TTC549 (cell line): ENCODE measurements at regions not wholly inside any gene's neighbourhood (a gene's known extent, or its start where the extent isn't known, plus 50 kb on each side); places are given as distances from the start of the nearest gene placed in this dataset.
"Not testable (repeated sequence)": the region's sequence is repeated elsewhere in the genome, so short reads cannot be mapped to it uniquely, and the experiment has no call there.

ENCODE experiments used
- FAIRE-seq: peaks from 2 replicates; lab custom pipeline; 2012; peaks lifted over from hg19 to GRCh38; lab: Jason Lieb, UNC

DNA sequence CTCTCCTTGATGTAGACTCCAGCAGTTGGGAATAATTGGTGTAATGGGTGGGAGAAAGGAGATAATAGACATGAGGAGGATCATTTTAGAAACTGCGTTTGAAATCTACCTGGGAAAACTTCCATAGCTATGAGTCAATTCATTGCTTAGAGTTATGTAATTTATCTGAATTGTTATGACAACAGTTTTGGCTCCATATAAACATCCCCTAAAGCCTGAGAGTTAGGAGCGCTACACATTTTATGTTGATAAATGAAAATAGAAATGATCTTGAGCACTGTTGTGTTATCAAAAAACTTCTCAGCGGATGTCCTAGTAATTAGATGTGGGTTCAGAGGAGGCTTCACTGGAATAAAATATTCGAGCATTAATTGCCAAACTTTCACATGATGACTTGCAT is 573.4 kb downstream of the TSN start:
- FAIRE-seq: no peak

DNA sequence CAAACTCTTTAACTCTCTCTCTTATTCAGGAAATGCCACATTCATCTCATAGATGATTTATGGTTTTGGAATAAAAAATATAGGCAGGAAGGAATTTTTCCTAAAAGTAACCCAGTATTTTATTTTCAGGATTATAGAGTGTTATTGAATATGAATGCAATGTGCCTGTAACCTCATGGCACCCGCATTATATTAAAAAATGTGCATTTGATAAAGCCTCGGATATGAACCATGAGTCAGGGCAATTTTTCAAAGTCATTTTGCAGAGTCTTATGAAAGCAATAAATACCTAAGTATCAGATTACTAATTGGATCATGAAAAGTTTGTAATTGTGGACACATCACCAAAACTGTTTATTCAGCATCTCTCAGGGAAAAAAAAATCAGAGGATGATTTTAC is 573.8 kb downstream of the TSN start:
- FAIRE-seq: no peak

DNA sequence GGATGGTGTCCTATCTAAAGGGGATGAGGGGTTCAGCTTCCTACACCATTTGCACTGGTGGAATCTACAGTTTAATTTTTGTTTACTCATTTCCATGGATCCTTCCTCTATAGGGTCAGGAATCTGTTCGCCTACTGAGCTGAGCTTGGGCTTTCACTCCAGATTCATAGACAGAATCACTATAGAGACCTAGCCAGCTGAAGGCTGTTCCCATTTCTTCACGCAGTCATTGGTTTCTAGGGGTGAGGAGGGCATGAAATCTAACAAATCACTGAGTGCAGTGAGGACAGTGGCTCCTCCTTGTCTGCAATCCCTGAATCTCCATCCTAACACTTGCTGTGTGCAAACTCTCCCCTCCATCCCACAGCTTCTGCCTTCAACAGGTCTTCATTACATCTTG is 578.5 kb downstream of the TSN start:
- FAIRE-seq: no peak

GRCh38 chr2:122338000-122338399 is 582.5 kb downstream of the TSN start:
- no peak for FAIRE-seq

GRCh38 chr2:122340246-122340645 is 584.8 kb downstream of the TSN start:
- FAIRE-seq: no peak

DNA sequence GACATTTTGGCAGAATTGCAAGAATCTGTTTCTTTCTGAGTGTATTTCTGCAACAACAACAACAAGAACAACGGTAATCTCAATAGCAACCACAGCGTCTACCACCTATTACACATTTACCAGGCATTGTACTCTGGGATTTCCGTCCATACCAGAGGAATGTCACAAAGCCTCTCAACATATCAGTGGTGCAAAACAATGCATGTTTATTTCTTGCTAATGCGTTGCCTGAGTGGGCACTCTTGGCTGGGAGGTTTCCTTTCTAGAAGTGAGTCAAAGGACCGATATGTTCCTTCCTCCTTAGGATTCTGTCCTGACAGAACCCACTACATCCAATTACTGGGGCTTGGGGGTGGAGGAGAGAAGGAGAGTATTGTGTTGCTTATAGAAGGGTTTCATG is 585.6 kb downstream of the TSN start:
- FAIRE-seq: no peak

DNA sequence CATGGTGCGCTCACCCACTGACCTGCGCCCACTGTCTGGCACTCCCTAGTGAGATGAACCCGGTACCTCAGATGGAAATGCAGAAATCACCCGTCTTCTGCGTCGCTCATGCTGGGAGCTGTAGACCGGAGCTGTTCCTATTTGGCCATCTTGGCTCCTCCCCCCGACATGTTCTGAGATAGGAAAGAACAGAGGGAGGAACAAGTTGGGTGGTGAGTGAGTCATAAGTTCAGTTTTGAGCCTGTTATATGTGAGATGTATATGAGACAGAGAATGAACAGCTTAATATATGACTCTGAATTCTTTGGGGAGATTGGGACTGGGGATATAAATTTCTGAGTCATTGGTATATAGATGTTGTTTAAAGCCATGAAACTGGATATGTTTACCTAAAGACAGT is 596.7 kb downstream of the TSN start:
- not testable (repeated sequence) for FAIRE-seq

DNA sequence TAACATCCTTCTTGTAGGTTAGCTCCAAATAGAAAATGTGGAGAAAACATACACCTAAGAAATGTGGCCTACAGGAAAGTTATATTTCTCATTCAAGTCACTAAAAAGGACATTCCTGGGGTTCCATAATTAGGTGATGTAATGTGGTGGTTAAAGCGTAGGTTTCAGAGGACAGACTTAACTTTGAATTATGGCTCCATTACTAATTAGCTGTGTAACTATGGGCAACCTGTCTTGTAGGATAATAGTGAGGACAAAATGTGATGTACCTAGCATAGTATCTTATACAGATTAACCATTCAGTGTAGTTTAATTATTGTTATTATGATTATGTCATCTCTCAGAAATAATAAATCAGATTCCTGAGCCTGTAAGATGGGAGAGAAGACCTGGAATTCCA is 602.5 kb downstream of the TSN start:
- FAIRE-seq: no peak

DNA sequence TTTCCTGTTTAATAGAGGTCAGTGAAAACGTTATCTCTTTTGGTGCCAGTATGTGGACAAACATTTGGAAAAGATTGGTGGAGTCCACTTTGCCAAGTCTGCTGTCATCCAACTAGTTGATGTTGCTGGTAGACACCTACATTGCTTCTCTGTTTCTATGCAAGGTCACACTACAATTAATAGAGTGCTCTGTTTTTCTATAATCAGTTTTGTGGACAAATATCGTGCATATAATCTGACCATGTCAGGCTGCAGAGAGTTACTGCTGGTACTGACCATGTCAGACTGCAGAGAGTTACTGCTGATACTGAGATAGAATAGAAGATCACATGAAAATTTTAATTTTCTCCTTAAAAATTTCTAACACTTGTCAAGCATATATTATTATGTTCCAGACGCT is 603.3 kb downstream of the TSN start:
- FAIRE-seq: no peak

DNA sequence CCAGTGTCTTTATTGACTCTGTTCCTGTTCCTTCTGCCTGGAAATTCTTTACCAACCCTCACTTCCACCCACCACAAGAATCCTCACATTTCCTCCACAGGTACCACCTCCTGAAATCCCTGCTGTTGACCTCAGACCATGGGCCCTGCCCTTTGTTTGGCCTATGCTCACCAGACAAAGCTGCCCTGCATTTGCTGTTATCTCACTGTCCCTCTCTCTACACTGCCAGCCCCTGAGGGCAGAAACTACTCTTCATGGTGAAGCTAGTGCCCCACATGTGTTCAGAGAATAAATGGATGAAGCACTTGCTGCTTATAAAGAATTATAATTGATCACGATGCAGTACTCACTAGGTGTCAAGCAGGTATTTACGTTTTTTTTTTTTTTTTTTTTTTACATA is 608.4 kb downstream of the TSN start:
- FAIRE-seq: no peak

DNA sequence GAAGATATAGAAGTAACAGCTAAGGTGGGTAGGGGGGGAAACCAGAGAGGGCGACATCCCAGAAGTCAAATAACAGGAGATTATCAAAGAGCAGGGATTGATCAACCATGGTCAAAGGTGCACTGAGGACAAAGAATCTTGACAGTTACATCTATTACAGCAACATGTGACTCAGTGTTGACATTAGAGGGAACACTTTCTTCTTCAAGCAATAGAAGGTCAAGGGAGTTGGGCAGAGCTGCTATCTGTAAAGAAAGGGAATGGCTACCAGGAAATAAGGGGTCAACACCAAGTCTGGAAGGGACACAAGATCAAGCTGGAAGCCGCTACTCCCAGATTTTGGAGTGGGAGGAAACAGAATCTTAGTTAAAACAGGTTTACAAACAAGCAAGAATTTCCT is 611.0 kb downstream of the TSN start:
- no peak for FAIRE-seq

GRCh38 chr2:122366969-122367645 is 611.7 kb downstream of the TSN start:
- no peak for FAIRE-seq

DNA sequence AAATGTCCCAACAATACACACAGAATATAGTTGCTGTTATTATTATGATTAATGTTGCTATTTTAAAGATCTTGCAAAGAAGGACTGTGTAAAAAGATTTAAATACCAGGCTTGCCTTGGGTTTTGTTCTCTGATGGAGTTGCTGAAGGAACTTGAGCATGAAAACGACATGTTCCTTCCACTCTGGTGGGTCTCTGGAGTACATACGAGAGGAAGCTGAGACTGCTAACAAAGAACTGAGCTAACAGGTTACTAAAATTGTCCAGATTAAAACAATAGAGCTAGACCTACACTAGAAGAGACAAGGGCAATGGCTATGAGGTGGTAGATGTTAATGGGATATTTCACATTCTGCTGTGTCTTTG is 612.2 kb downstream of the TSN start:
- FAIRE-seq: no peak

GRCh38 chr2:122368576-122369243 is 613.3 kb downstream of the TSN start:
- no peak for FAIRE-seq

- no peak for FAIRE-seq
These were observed 623.1 kb downstream of the TSN start for GRCh38 chr2:122378521-122378920.

DNA sequence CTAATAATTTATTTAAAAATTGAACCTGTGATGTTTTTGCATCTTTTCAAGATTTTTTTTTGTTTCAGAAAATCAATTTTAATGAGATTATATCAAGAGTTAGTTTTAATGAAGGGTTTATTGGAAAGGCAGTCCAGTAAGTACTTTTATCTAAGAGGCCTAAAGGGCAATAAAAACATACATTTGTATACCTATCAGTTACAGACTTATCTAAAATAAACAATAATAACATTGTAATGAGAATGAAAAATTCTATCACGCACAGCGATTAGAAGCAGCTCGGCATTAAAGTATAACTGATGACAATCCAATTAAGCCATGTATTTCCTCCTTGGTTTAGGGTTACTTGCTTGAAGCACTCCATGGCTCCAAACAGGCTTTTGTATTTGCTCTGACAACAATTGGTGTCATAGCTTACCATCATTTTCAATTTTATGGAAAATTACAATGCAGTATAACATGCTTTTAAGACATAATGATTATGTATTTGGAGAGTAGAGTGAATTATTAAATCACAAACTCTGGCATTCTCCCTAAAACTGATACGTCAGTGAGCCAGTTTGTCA is 629.4 kb downstream of the TSN start:
- FAIRE-seq: no peak

DNA sequence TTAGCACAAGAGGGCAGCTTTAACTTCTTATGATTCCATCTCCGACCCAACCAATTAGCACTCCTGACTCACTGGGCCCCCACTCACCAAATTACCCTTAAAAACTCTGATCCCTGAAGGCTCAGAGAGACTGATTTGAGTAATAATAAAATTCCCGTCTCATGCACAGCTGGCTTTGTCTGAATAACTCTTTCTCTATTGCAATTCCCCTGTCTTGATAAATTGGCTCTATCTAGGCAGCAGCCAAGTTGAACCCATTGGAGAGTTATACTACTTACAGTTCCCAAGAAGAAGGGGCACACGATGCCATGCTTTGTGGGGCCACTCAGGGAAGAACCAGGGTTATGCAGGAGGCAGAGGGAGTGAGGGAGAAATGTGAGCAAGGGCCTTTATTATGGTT is 632.8 kb downstream of the TSN start:
- FAIRE-seq: no peak

DNA sequence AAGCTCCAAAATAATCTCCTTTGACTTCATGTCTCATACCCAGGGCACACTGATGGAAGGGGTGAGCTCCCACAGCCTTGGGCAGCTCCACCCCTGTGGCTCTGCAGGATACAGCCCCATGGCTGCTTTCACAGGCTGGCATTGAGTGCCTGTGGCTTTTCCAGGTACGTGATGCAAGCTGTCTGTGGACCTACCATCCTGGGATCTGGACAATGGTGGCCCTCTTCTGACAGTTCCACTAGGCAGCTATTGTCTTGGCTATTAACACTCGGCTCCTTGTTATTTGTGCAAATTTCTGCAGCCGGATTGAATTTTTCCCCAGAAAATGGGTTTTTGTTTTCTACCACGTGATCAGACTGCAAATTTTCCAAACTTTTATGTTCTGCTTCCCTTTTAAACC is 634.2 kb downstream of the TSN start:
- no peak for FAIRE-seq

- FAIRE-seq: no peak
These were observed 635.0 kb downstream of the TSN start for GRCh38 chr2:122390406-122390805.

DNA sequence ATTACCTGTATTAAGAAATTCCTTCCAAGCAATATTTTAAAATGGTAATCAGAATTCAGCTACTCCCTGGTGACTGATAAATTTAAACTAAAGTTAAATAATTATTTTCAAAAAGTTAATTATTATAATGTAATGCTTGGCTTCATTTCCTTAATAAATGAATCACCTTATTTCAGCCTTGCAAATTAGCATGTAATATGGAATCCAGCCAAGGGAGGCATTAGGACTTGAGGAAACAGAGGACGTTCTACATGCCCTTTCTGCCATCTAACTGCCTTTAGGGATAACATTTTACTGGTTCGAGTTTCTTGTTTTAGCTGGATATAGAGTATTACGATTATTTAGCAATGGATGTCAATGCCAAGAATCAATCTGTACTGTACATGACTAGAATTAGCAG is 636.3 kb downstream of the TSN start:
- FAIRE-seq: no peak

- no peak for FAIRE-seq
These were observed 640.2 kb downstream of the TSN start for GRCh38 chr2:122395687-122396086.

GRCh38 chr2:122411231-122411630 is 655.8 kb downstream of the TSN start:
- no peak for FAIRE-seq

DNA sequence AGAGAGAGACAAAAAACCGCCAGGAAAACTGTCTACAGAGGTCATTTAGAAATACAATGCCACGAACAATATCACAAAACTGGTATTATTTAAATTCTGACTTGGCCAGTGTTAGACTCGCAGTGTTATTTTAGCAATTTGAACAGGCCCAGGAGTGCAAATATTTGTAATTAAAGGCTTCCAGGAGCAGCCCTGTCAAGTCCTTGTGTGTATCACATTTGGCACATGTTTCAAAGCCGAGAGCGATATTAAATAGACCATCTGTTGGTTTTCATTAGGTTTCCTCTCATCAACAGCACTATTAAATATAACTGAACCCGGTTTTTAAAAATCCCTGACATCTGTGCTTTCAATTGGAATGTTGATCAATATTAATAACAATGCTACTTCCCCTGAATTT is 656.9 kb downstream of the TSN start:
- no peak for FAIRE-seq

DNA sequence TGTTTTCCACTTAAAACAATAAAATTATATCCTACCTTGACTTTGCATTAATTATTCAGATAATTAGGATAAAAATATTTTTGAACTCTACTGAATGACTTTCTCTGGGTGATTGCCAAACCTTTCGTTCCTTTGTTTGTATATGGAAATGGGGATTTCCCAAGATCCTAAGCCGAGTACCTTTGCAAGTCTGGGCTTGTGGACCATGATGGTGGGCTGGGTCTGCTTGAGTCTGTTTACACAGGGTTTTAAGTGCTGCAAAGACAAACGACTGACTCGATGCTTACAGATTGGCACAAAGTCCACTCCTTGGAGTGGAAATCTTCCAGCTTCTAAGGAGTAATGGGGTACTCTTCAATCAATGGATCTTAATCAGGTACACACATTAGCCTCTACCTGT is 659.5 kb downstream of the TSN start:
- FAIRE-seq: no peak
